ENCODE measurements at regions not wholly inside any gene's neighbourhood (a gene's known extent, or its start where the extent isn't known, plus 50 kb on each side); places are given as distances from the start of the nearest gene placed in this dataset.

GRCh38 chr5:91983869-91984268, 600.8 kb upstream of the ARRDC3 start:
- peaks cover 2% of the 10 kb centered on the region for H3K9me3 Mint-ChIP-seq (ENCODE audit: low read depth)
- H3K4me1 Mint-ChIP-seq (ENCODE audit: low read depth), result no peaks in the 10 kb centered on the region
- no peaks in the 10 kb centered on the region for H3K27me3 Mint-ChIP-seq

GRCh38 chr5:91978221-91978882, 595.2 kb upstream of the ARRDC3 start:
- Mint-ChIP-seq H3K36me3 (no peaks in the 10 kb centered on the region), H3K27ac (no peak overlapping the region), H3K9me3 (ENCODE audit: low read depth) (no peaks in the 10 kb centered on the region), H3K27me3 (no peaks in the 10 kb centered on the region), H3K4me1 (ENCODE audit: low read depth) (no peaks in the 10 kb centered on the region), H3K4me3 (no peak overlapping the region)

More at GRCh38 chr5:91983869-91984268, 600.8 kb upstream of the ARRDC3 start:
- no peak overlapping the region for H3K4me3 Mint-ChIP-seq
- no peaks in the 10 kb centered on the region for H3K36me3 Mint-ChIP-seq
- H3K27ac Mint-ChIP-seq, result no peak overlapping the region

GRCh38 chr5:91977579-91977978, 594.5 kb upstream of the ARRDC3 start:
- Mint-ChIP-seq H3K9me3 (ENCODE audit: low read depth) (no peaks in the 10 kb centered on the region), H3K4me1 (ENCODE audit: low read depth) (no peaks in the 10 kb centered on the region), H3K4me3 (no peak overlapping the region), H3K27ac (no peak overlapping the region), H3K27me3 (no peaks in the 10 kb centered on the region), H3K36me3 (no peaks in the 10 kb centered on the region)

GRCh38 chr5:91976451-91976850, 593.3 kb upstream of the ARRDC3 start:
- H3K4me3 Mint-ChIP-seq, result no peak overlapping the region
- H3K4me1 Mint-ChIP-seq (ENCODE audit: low read depth), result no peaks in the 10 kb centered on the region
- H3K36me3 Mint-ChIP-seq, result no peaks in the 10 kb centered on the region
- H3K27ac Mint-ChIP-seq, result no peak overlapping the region
- H3K9me3 Mint-ChIP-seq (ENCODE audit: low read depth), result no peaks in the 10 kb centered on the region
- H3K27me3 Mint-ChIP-seq, result no peaks in the 10 kb centered on the region

GRCh38 chr5:91963166-91963565, 580.0 kb upstream of the ARRDC3 start:
- no peaks in the 10 kb centered on the region for H3K27me3 Mint-ChIP-seq
- H3K4me1 Mint-ChIP-seq (ENCODE audit: low read depth), result no peaks in the 10 kb centered on the region
- peaks cover 3% of the 10 kb centered on the region for H3K9me3 Mint-ChIP-seq (ENCODE audit: low read depth)
- no peaks in the 10 kb centered on the region for H3K36me3 Mint-ChIP-seq
- no peak overlapping the region for H3K4me3 Mint-ChIP-seq
- H3K27ac Mint-ChIP-seq, result no peak overlapping the region

GRCh38 chr5:91957666-91958065, 574.5 kb upstream of the ARRDC3 start:
- Mint-ChIP-seq H3K27me3 (no peaks in the 10 kb centered on the region), H3K9me3 (ENCODE audit: low read depth) (peaks cover 3% of the 10 kb centered on the region), H3K27ac (no peak overlapping the region), H3K4me3 (no peak overlapping the region), H3K36me3 (no peaks in the 10 kb centered on the region), H3K4me1 (ENCODE audit: low read depth) (no peaks in the 10 kb centered on the region)

- H3K4me1 Mint-ChIP-seq (ENCODE audit: low read depth), result no peaks in the 10 kb centered on the region
- H3K27me3 Mint-ChIP-seq, result no peaks in the 10 kb centered on the region
- no peak overlapping the region for H3K4me3 Mint-ChIP-seq
- peaks cover 3% of the 10 kb centered on the region for H3K9me3 Mint-ChIP-seq (ENCODE audit: low read depth)
- H3K36me3 Mint-ChIP-seq, result no peaks in the 10 kb centered on the region
- H3K27ac Mint-ChIP-seq, result no peak overlapping the region
These were observed 573.6 kb upstream of the ARRDC3 start for GRCh38 chr5:91956738-91957137.

GRCh38 chr5:91955610-91956009, 572.5 kb upstream of the ARRDC3 start:
- Mint-ChIP-seq H3K4me3 (no peak overlapping the region), H3K4me1 (ENCODE audit: low read depth) (no peaks in the 10 kb centered on the region), H3K27me3 (no peaks in the 10 kb centered on the region), H3K9me3 (ENCODE audit: low read depth) (peaks cover 3% of the 10 kb centered on the region), H3K36me3 (no peaks in the 10 kb centered on the region), H3K27ac (no peak overlapping the region)

GRCh38 chr5:91954136-91954535, 571.0 kb upstream of the ARRDC3 start:
- H3K4me3 Mint-ChIP-seq, result no peak overlapping the region
- no peaks in the 10 kb centered on the region for H3K27me3 Mint-ChIP-seq
- no peak overlapping the region for H3K27ac Mint-ChIP-seq
- H3K36me3 Mint-ChIP-seq, result no peaks in the 10 kb centered on the region
- H3K4me1 Mint-ChIP-seq (ENCODE audit: low read depth), result no peaks in the 10 kb centered on the region
- H3K9me3 Mint-ChIP-seq (ENCODE audit: low read depth), result peaks cover under 1% of the 10 kb centered on the region

- H3K9me3 Mint-ChIP-seq (ENCODE audit: low read depth), result no peaks in the 10 kb centered on the region
- peaks cover 2% of the 10 kb centered on the region for H3K4me1 Mint-ChIP-seq (ENCODE audit: low read depth)
- no peaks in the 10 kb centered on the region for H3K36me3 Mint-ChIP-seq
- H3K4me3 Mint-ChIP-seq, result no peak overlapping the region
- no peak overlapping the region for H3K27ac Mint-ChIP-seq
- no peaks in the 10 kb centered on the region for H3K27me3 Mint-ChIP-seq
These were observed 567.2 kb upstream of the ARRDC3 start for GRCh38 chr5:91950328-91950727.

- Mint-ChIP-seq H3K27ac (no peak overlapping the region), H3K4me1 (ENCODE audit: low read depth) (peaks cover 2% of the 10 kb centered on the region), H3K4me3 (no peak overlapping the region), H3K36me3 (no peaks in the 10 kb centered on the region), H3K27me3 (no peaks in the 10 kb centered on the region), H3K9me3 (ENCODE audit: low read depth) (no peaks in the 10 kb centered on the region)
These were observed 563.8 kb upstream of the ARRDC3 start for GRCh38 chr5:91946870-91947269.

- H3K9me3 Mint-ChIP-seq (ENCODE audit: low read depth), result no peaks in the 10 kb centered on the region
These were observed 558.5 kb upstream of the ARRDC3 start for GRCh38 chr5:91941588-91941987.

GRCh38 chr5:91938441-91938840, 555.3 kb upstream of the ARRDC3 start:
- no peak overlapping the region for H3K27ac Mint-ChIP-seq
- no peaks in the 10 kb centered on the region for H3K4me1 Mint-ChIP-seq (ENCODE audit: low read depth)

More at GRCh38 chr5:91941588-91941987, 558.5 kb upstream of the ARRDC3 start:
- no peak overlapping the region for H3K4me3 Mint-ChIP-seq
- H3K27ac Mint-ChIP-seq, result no peak overlapping the region
- H3K4me1 Mint-ChIP-seq (ENCODE audit: low read depth), result no peaks in the 10 kb centered on the region
- no peaks in the 10 kb centered on the region for H3K36me3 Mint-ChIP-seq
- H3K27me3 Mint-ChIP-seq, result no peaks in the 10 kb centered on the region

GRCh38 chr5:91937121-91937520, 554.0 kb upstream of the ARRDC3 start:
- Mint-ChIP-seq H3K27me3 (no peaks in the 10 kb centered on the region), H3K4me3 (no peak overlapping the region), H3K4me1 (ENCODE audit: low read depth) (no peaks in the 10 kb centered on the region), H3K9me3 (ENCODE audit: low read depth) (no peaks in the 10 kb centered on the region), H3K36me3 (no peaks in the 10 kb centered on the region), H3K27ac (no peak overlapping the region)

More at GRCh38 chr5:91938441-91938840, 555.3 kb upstream of the ARRDC3 start:
- Mint-ChIP-seq H3K27me3 (no peaks in the 10 kb centered on the region), H3K36me3 (no peaks in the 10 kb centered on the region), H3K9me3 (ENCODE audit: low read depth) (no peaks in the 10 kb centered on the region), H3K4me3 (no peak overlapping the region)

GRCh38 chr5:91929522-91929817, 546.4 kb upstream of the ARRDC3 start:
- H3K4me3 Mint-ChIP-seq, result no peak overlapping the region
- H3K27ac Mint-ChIP-seq, result no peak overlapping the region
- no peaks in the 10 kb centered on the region for H3K9me3 Mint-ChIP-seq (ENCODE audit: low read depth)
- no peaks in the 10 kb centered on the region for H3K27me3 Mint-ChIP-seq
- H3K36me3 Mint-ChIP-seq, result no peaks in the 10 kb centered on the region
- H3K4me1 Mint-ChIP-seq (ENCODE audit: low read depth), result no peaks in the 10 kb centered on the region

- H3K36me3 Mint-ChIP-seq, result no peaks in the 10 kb centered on the region
- H3K4me1 Mint-ChIP-seq (ENCODE audit: low read depth), result no peaks in the 10 kb centered on the region
- no peaks in the 10 kb centered on the region for H3K27me3 Mint-ChIP-seq
- H3K4me3 Mint-ChIP-seq, result no peak overlapping the region
- no peaks in the 10 kb centered on the region for H3K9me3 Mint-ChIP-seq (ENCODE audit: low read depth)
- no peak overlapping the region for H3K27ac Mint-ChIP-seq
These were observed 545.8 kb upstream of the ARRDC3 start for GRCh38 chr5:91928754-91929521.
